Loucy (cell line): ENCODE measurements at regions not wholly inside any gene's neighbourhood (a gene's known extent, or its start where the extent isn't known, plus 50 kb on each side); places are given as distances from the start of the nearest gene placed in this dataset.

Source experiments
- CTCF ChIP-seq: fragments of 200-600 bp; sonication (generic); conservative IDR thresholded peaks from 2 replicates; pipeline ENCODE4 v1.5.1; 2014; ENCODE audit warnings: mild to moderate bottlenecking, antibody characterized with exemption, low read length
- EZH2phosphoT487 ChIP-seq: fragments of 200-600 bp; IDR thresholded peaks from 2 replicates; pipeline ENCODE4 v1.6.1; 2018; ENCODE audit warnings: antibody characterized with exemption, mild to moderate bottlenecking, moderate library complexity, borderline replicate concordance

- TF ChIP-seq CTCF (no peak), EZH2phosphoT487 (no peak)
These were observed 169.3 kb upstream of the LRRN1 start for GRCh38 chr3:3629911-3630310.
